ENCODE measurements at regions not wholly inside any gene's neighbourhood (a gene's known extent, or its start where the extent isn't known, plus 50 kb on each side); places are given as distances from the start of the nearest gene placed in this dataset.
"Not testable (repeated sequence)": the region's sequence is repeated elsewhere in the genome, so short reads cannot be mapped to it uniquely, and the experiment has no call there.

GRCh38 chr22:22721681-22722354 is 77.4 kb downstream of the GGTLC2 start:
- ATAC-seq (peak; percentile 50), DNase-seq (no peak)
- no peaks in the 10 kb centered on the region for H3K9me3 ChIP-seq
- H3K4me1 ChIP-seq (ENCODE audit: low read depth), result no peaks in the 10 kb centered on the region
- intact Hi-C loops (cut with DNase I, micrococcal nuclease), result no loop called here
- H3K36me3 ChIP-seq (ENCODE audit: low read depth), result no peaks in the 10 kb centered on the region
- TF ChIP-seq, protein P1, sequence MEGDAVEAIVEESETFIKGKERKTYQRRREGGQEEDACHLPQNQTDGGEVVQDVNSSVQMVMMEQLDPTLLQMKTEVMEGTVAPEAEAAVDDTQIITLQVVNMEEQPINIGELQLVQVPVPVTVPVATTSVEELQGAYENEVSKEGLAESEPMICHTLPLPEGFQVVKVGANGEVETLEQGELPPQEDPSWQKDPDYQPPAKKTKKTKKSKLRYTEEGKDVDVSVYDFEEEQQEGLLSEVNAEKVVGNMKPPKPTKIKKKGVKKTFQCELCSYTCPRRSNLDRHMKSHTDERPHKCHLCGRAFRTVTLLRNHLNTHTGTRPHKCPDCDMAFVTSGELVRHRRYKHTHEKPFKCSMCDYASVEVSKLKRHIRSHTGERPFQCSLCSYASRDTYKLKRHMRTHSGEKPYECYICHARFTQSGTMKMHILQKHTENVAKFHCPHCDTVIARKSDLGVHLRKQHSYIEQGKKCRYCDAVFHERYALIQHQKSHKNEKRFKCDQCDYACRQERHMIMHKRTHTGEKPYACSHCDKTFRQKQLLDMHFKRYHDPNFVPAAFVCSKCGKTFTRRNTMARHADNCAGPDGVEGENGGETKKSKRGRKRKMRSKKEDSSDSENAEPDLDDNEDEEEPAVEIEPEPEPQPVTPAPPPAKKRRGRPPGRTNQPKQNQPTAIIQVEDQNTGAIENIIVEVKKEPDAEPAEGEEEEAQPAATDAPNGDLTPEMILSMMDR (IDR thresholded peaks at IDR 0.05), result no peak
- no peak overlapping the region for H3K4me3 ChIP-seq

DNA sequence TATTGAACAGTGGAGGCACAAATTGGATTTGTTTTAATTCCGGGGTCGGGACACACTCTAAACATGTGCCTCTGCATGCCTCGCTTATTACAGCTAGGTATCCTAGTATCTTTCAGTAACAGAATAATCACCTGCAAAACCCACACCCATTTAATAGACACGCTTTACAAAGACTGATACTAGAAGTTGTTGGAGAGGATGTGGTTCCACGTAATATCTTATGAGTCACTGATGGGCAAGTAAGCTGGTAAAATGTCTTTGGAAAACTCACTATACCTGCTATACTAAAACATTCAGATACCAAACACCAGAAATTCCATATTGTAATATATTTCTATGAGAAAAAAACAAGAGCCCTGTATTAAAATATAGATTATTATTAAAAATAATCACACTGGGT is 84.0 kb downstream of the GGTLC2 start:
- TF ChIP-seq, protein P1 (IDR thresholded peaks at IDR 0.05), result no peak
- DNase-seq, result no peak
- intact Hi-C loops (cut with DNase I, micrococcal nuclease), result no loop called here
- ATAC-seq, result no peak
- H3K4me3 ChIP-seq, result no peak overlapping the region
- no peaks in the 10 kb centered on the region for H3K36me3 ChIP-seq (ENCODE audit: low read depth)
- H3K9me3 ChIP-seq, result no peaks in the 10 kb centered on the region
- no peaks in the 10 kb centered on the region for H3K4me1 ChIP-seq (ENCODE audit: low read depth)

GRCh38 chr22:22730655-22731373 is 86.4 kb downstream of the GGTLC2 start:
- no peak for ATAC-seq
- Histone ChIP-seq H3K4me3 (no peak overlapping the region), H3K4me1 (ENCODE audit: low read depth) (no peaks in the 10 kb centered on the region)

DNA sequence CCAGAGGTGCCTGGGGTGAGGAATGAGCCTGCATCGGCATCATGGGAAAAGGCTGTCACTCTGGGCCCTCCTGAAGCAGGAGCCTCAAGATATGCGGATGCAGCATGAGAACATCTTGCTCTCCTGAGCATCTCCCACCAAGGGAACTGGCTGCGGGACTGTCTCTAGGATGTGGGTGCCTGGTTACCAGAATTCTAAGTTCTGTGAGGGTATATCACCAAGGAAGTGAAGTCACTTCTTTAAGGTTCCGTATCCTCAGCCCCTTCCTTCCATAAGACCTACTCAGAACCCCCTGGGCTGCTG is 86.9 kb downstream of the GGTLC2 start:
- Histone ChIP-seq H3K36me3 (ENCODE audit: low read depth) (no peaks in the 10 kb centered on the region), H3K4me3 (no peak overlapping the region), H3K9me3 (no peaks in the 10 kb centered on the region), H3K4me1 (ENCODE audit: low read depth) (no peaks in the 10 kb centered on the region)
- no peak for DNase-seq
- no peak for ATAC-seq
- intact Hi-C loops (cut with DNase I, micrococcal nuclease), result no loop called here
- TF ChIP-seq, protein P1 (IDR thresholded peaks at IDR 0.05), result no peak

More at GRCh38 chr22:22730655-22731373, 86.4 kb downstream of the GGTLC2 start:
- no peaks in the 10 kb centered on the region for H3K9me3 ChIP-seq
- H3K36me3 ChIP-seq (ENCODE audit: low read depth), result no peaks in the 10 kb centered on the region
- no peak for DNase-seq
- intact Hi-C loops (cut with DNase I, micrococcal nuclease), result no loop called here
- TF ChIP-seq, protein P1 (IDR thresholded peaks at IDR 0.05), result no peak

DNA sequence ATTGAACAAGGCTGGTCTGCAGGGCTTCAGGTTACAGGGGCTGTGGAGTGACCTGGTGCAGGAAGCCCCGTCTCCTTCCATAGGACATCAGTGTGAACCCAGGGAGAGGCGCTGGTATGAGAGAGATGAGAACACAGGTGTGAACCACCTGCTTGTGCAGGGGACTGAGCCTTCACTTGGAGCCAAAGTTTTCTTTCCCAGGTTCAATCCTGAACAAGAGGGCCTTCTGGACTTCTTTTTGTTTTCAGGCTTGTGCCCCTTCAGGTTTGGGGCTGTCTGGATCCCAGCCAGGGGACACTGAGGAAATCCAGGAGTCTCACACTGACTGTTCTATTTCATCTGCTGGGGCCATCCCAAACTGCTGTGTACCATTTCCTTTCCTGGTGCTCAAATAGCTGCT is 88.6 kb downstream of the GGTLC2 start:
- H3K4me3 ChIP-seq; DNase-seq; H3K36me3 ChIP-seq (ENCODE audit: low read depth); intact Hi-C loops (cut with DNase I, micrococcal nuclease); ATAC-seq; H3K4me1 ChIP-seq (ENCODE audit: low read depth); H3K9me3 ChIP-seq: not testable (repeated sequence)

GRCh38 chr22:22733881-22734373 is 89.5 kb downstream of the GGTLC2 start:
- TF ChIP-seq, protein P1 (IDR thresholded peaks at IDR 0.05), result no peak
- DNase-seq, result no peak
- intact Hi-C loops (cut with DNase I, micrococcal nuclease), result no loop called here
- no peak overlapping the region for H3K4me3 ChIP-seq
- H3K9me3 ChIP-seq, result no peaks in the 10 kb centered on the region
- H3K4me1 ChIP-seq (ENCODE audit: low read depth), result no peaks in the 10 kb centered on the region
- ATAC-seq, result no peak
- H3K36me3 ChIP-seq (ENCODE audit: low read depth), result no peaks in the 10 kb centered on the region

- H3K4me1 ChIP-seq (ENCODE audit: low read depth); H3K4me3 ChIP-seq; intact Hi-C loops (cut with DNase I, micrococcal nuclease); H3K36me3 ChIP-seq (ENCODE audit: low read depth); ATAC-seq; DNase-seq; H3K9me3 ChIP-seq: not testable (repeated sequence)
Measured at GRCh38 chr22:22734395-22735272, 90.2 kb downstream of the GGTLC2 start.

DNA sequence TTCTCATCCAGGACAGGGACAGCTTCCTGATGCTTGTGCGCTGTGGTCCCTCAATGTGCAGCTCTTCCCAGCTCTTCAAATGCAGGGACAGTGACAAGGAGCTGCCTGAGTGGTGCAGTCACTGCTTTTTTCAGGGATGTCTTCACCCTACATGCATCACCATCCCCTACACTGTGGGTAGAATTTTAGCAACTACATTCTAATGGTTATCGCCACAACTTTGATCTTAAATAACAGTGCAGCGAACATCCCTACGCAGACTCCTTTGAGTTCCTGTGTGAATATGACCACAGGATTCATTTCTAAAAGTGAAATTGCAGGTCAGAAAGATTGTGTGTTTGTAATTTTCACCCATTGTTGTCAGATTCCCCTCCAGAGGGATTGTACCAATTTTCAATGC is 90.9 kb downstream of the GGTLC2 start:
- H3K4me1 ChIP-seq (ENCODE audit: low read depth); ATAC-seq; intact Hi-C loops (cut with DNase I, micrococcal nuclease); DNase-seq; H3K9me3 ChIP-seq; H3K36me3 ChIP-seq (ENCODE audit: low read depth); H3K4me3 ChIP-seq: not testable (repeated sequence)
